Hepatocyte (in vitro differentiated cells): ENCODE measurements at regions not wholly inside any gene's neighbourhood (a gene's known extent, or its start where the extent isn't known, plus 50 kb on each side); places are given as distances from the start of the nearest gene placed in this dataset.

Experiments used
- DNase-seq: peaks from one replicate; pipeline ENCODE4 v3.0.0-alpha.2; 2016; ENCODE audit warnings: low spot score
- H2AFZ ChIP-seq: fragments of 200-600 bp; sonication (generic); 2 replicates; pipeline ENCODE4 v1.6.0; 2016; ENCODE audit warnings: antibody characterized with exemption, mild to moderate bottlenecking
- H3K27ac ChIP-seq: fragments of 200-600 bp; sonication (generic); 2 replicates; pipeline ENCODE4 v1.5.1; 2016; ENCODE audit warnings: mild to moderate bottlenecking
- H3K27me3 ChIP-seq: fragments of 200-600 bp; sonication (generic); 2 replicates; pipeline ENCODE4 v1.6.1; 2016
- H3K36me3 ChIP-seq: fragments of 200-600 bp; sonication (generic); replicated peaks from 2 replicates; pipeline ENCODE4 v1.5.1; 2016; ENCODE audit warnings: low read depth; ENCODE audit not compliant: insufficient read depth
- H3K4me1 ChIP-seq: fragments of 200-600 bp; sonication (generic); 2 replicates; pipeline ENCODE4 v1.5.1; 2016; ENCODE audit warnings: mild to moderate bottlenecking, moderate library complexity; ENCODE audit not compliant: insufficient read depth
- H3K4me2 ChIP-seq: fragments of 200-600 bp; sonication (generic); 2 replicates; pipeline ENCODE4 v1.6.0; 2016
- H3K4me3 ChIP-seq: fragments of 200-600 bp; sonication (generic); 2 replicates; pipeline ENCODE4 v1.5.1; 2016; ENCODE audit warnings: mild to moderate bottlenecking
- H3K79me2 ChIP-seq: fragments of 200-600 bp; sonication (generic); 2 replicates; pipeline ENCODE4 v1.6.0; 2017; ENCODE audit warnings: mild to moderate bottlenecking
- H3K9me2 ChIP-seq: fragments of 200-600 bp; sonication (generic); replicated peaks from 2 replicates; pipeline ENCODE4 v1.6.0; 2017; ENCODE audit warnings: mild to moderate bottlenecking; ENCODE audit not compliant: insufficient read depth
- H3K9me3 ChIP-seq: fragments of 200-600 bp; sonication (generic); 2 replicates; pipeline ENCODE4 v1.5.1; 2016; ENCODE audit warnings: low read depth, mild to moderate bottlenecking
- H4K20me1 ChIP-seq: fragments of 200-600 bp; sonication (generic); 2 replicates; pipeline ENCODE4 v1.6.0; 2016; ENCODE audit warnings: mild to moderate bottlenecking; ENCODE audit not compliant: insufficient read depth, poor library complexity, severe bottlenecking
- EZH2 ChIP-seq: fragments of 200-600 bp; sonication (generic); IDR thresholded peaks from 2 replicates; pipeline ENCODE4 v1.6.1; 2016; ENCODE audit warnings: antibody characterized with exemption, mild to moderate bottlenecking, borderline replicate concordance
- EZH2phosphoT487 ChIP-seq: fragments of 200-600 bp; sonication (generic); IDR thresholded peaks from one replicate; pipeline ENCODE4 v1.6.1; 2018; ENCODE audit warnings: antibody characterized with exemption, mild to moderate bottlenecking, low read depth, moderate library complexity; ENCODE audit not compliant: unreplicated experiment, severe bottlenecking
- WGBS: methylation state at CpG from one replicate; pipeline ENCODE4 v1.1.6; 2016; ENCODE audit warnings: low lambda C conversion rate; ENCODE audit errors: missing lambda C conversion rate; 5-methylcytosine and 5-hydroxymethylcytosine counted together
- TF ChIP-seq, protein P1 (sequence below): fragments of 200-600 bp; sonication (generic); IDR thresholded peaks from 2 replicates; pipeline ENCODE4 v1.5.1; 2016; ENCODE audit warnings: antibody characterized with exemption, mild to moderate bottlenecking; ENCODE audit not compliant: poor library complexity

GRCh38 chr10:78203915-78204818 is 170.5 kb downstream of the RPS24 start:
- H3K4me1 ChIP-seq: peaks cover 7% of the 10 kb centered on the region
- WGBS: 69% methylated on average over 9 of the region's 9 CpGs
- no peak overlapping the region for H2AFZ ChIP-seq
- H3K4me3 ChIP-seq: no peak overlapping the region
- TF ChIP-seq, protein P1, sequence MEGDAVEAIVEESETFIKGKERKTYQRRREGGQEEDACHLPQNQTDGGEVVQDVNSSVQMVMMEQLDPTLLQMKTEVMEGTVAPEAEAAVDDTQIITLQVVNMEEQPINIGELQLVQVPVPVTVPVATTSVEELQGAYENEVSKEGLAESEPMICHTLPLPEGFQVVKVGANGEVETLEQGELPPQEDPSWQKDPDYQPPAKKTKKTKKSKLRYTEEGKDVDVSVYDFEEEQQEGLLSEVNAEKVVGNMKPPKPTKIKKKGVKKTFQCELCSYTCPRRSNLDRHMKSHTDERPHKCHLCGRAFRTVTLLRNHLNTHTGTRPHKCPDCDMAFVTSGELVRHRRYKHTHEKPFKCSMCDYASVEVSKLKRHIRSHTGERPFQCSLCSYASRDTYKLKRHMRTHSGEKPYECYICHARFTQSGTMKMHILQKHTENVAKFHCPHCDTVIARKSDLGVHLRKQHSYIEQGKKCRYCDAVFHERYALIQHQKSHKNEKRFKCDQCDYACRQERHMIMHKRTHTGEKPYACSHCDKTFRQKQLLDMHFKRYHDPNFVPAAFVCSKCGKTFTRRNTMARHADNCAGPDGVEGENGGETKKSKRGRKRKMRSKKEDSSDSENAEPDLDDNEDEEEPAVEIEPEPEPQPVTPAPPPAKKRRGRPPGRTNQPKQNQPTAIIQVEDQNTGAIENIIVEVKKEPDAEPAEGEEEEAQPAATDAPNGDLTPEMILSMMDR: no peak
- no peak for TF ChIP-seq EZH2
- TF ChIP-seq EZH2phosphoT487: no peak
- no peaks in the 10 kb centered on the region for H3K79me2 ChIP-seq
- no peaks in the 10 kb centered on the region for H3K36me3 ChIP-seq
- H3K4me2 ChIP-seq: peak overlapping the region; percentile 23
- H3K27ac ChIP-seq: peak overlapping the region; percentile 68
- no peaks in the 10 kb centered on the region for H3K27me3 ChIP-seq
- DNase-seq: peak; percentile 81
- H4K20me1 ChIP-seq: no peaks in the 10 kb centered on the region
- H3K9me3 ChIP-seq: no peaks in the 10 kb centered on the region
- no peaks in the 10 kb centered on the region for H3K9me2 ChIP-seq

- Histone ChIP-seq H3K4me1 (peaks cover 7% of the 10 kb centered on the region), H3K27me3 (no peaks in the 10 kb centered on the region), H3K79me2 (no peaks in the 10 kb centered on the region), H4K20me1 (no peaks in the 10 kb centered on the region), H3K9me3 (no peaks in the 10 kb centered on the region), H3K4me3 (no peak overlapping the region), H2AFZ (no peak overlapping the region), H3K9me2 (no peaks in the 10 kb centered on the region), H3K4me2 (no peak overlapping the region), H3K36me3 (no peaks in the 10 kb centered on the region), H3K27ac (no peak overlapping the region)
- TF ChIP-seq EZH2phosphoT487 (no peak), EZH2 (no peak)
- TF ChIP-seq, protein P1: no peak
- no peak for DNase-seq
- WGBS: 77% methylated on average over 5 of the region's 5 CpGs
Observed at GRCh38 chr10:78205457-78206016, 171.9 kb downstream of the RPS24 start.

- peak overlapping the region; percentile 7 for H3K27ac ChIP-seq
- H4K20me1 ChIP-seq: no peaks in the 10 kb centered on the region
- H3K4me3 ChIP-seq: no peak overlapping the region
- H3K4me1 ChIP-seq: peaks cover 11% of the 10 kb centered on the region
- H3K9me3 ChIP-seq: no peaks in the 10 kb centered on the region
- H3K9me2 ChIP-seq: no peaks in the 10 kb centered on the region
- H3K36me3 ChIP-seq: no peaks in the 10 kb centered on the region
- H3K4me2 ChIP-seq: peak overlapping the region; percentile 27
- 58% methylated on average over 5 of the region's 5 CpGs for WGBS
- no peaks in the 10 kb centered on the region for H3K79me2 ChIP-seq
- TF ChIP-seq EZH2: no peak
- no peak for TF ChIP-seq EZH2phosphoT487
- TF ChIP-seq, protein P1: no peak
- H2AFZ ChIP-seq: no peak overlapping the region
- no peak for DNase-seq
- no peaks in the 10 kb centered on the region for H3K27me3 ChIP-seq
Observed at GRCh38 chr10:78207216-78207615, 173.6 kb downstream of the RPS24 start.
